DND-41 (cell line): ENCODE measurements at regions not wholly inside any gene's neighbourhood (a gene's known extent, or its start where the extent isn't known, plus 50 kb on each side); places are given as distances from the start of the nearest gene placed in this dataset.

Experiments
- CTCF ChIP-seq: IDR thresholded peaks from 2 replicates; pipeline ENCODE4 v1.5.1; 2012; ENCODE audit warnings: borderline replicate concordance, low read length, moderate library complexity, mild to moderate bottlenecking; ENCODE audit not compliant: poor library complexity, severe bottlenecking; ENCODE audit errors: extremely low read depth
- EZH2 ChIP-seq: IDR thresholded peaks from 3 replicates; pipeline ENCODE4 v1.6.1; 2012; ENCODE audit warnings: borderline replicate concordance, low read depth, mild to moderate bottlenecking, moderate library complexity, low read length, inconsistent platforms; ENCODE audit not compliant: severe bottlenecking

DNA sequence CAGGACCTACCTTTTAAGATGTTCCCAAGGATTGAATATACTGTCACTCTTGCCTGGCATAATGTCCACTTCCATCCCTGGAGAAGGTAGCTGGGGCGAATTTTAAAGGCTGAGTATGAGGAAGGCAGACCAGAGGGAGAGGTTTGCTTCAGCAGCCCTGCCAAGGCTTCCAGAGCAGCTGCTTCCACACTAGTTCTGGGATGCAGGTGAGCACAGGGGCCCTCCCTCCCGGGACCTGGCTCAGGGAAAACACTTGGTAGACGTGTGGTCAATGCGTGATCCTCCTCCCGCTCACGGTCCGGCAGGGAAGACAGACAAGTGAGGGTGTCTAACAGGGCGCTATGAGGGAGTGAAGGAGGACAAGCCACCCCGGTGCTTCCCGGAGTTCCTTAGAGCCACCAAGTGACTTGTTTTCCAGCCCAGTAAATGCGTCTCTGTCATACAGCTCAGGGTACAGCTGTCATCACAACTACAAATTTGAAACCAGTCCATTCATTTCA lies 327.6 kb downstream of the ARRDC4 start:
- TF ChIP-seq CTCF (no peak), EZH2 (no peak)
